HL-60 (cell line): ENCODE measurements at regions not wholly inside any gene's neighbourhood (a gene's known extent, or its start where the extent isn't known, plus 50 kb on each side); places are given as distances from the start of the nearest gene placed in this dataset.

Experiments used
- DNase-seq, 2 experiments: peaks; one replicate each; pipeline ENCODE4 v3.0.0-alpha.2; 2010 to 2020; ENCODE audit warnings: low read depth in 1 of 2, low spot score in 1 of 2
- H3K27ac ChIP-seq: fragments of 250-450 bp; sonication (Bioruptor Pico); replicated peaks from 2 replicates; pipeline ENCODE4 v1.5.1; 2020; ENCODE audit warnings: mild to moderate bottlenecking, moderate library complexity
- H3K27me3 ChIP-seq: fragments of 250-450 bp; sonication (Bioruptor Pico); 2 replicates; pipeline ENCODE4 v1.5.1; 2021; ENCODE audit warnings: mild to moderate bottlenecking, moderate library complexity; ENCODE audit not compliant: insufficient read depth, poor library complexity, severe bottlenecking
- H3K4me3 ChIP-seq: replicated peaks from 2 replicates; pipeline ENCODE4 v1.5.1; 2011; ENCODE audit warnings: mild to moderate bottlenecking, control low read depth, low read length; ENCODE audit not compliant: insufficient read depth
- CTCF ChIP-seq: IDR thresholded peaks from one replicate; pipeline ENCODE4 v1.5.1; 2011; ENCODE audit warnings: low read length, control low read depth, inconsistent platforms; ENCODE audit not compliant: insufficient read depth
- GABPA ChIP-seq: IDR thresholded peaks from 2 replicates; pipeline ENCODE4 v1.6.1; 2012; ENCODE audit warnings: low read depth
- POLR2AphosphoS5 ChIP-seq: IDR thresholded peaks from 2 replicates; pipeline ENCODE4 v1.6.1; 2012; ENCODE audit warnings: low read depth
- REST ChIP-seq: IDR thresholded peaks from 2 replicates; pipeline ENCODE4 v1.6.1; 2012; ENCODE audit warnings: low read depth; ENCODE audit not compliant: insufficient replicate concordance
- SPI1 ChIP-seq: IDR thresholded peaks from 2 replicates; pipeline ENCODE4 v1.6.1; 2012; ENCODE audit warnings: low read depth, mild to moderate bottlenecking, borderline replicate concordance

GRCh38 chr10:65602182-65602865, 1323.5 kb upstream of the LRRTM3 start:
- Histone ChIP-seq H3K27ac (no peak overlapping the region), H3K4me3 (no peak overlapping the region), H3K27me3 (no peaks in the 10 kb centered on the region)
- no peak for TF ChIP-seq GABPA
- no peak for TF ChIP-seq CTCF
- TF ChIP-seq REST = no peak
- TF ChIP-seq SPI1 = no peak
- no peak for TF ChIP-seq POLR2AphosphoS5
- no peak for DNase-seq

- H3K4me3 ChIP-seq = no peak overlapping the region
- DNase-seq = no peak
- TF ChIP-seq POLR2AphosphoS5 = no peak
- TF ChIP-seq REST = no peak
- no peak for TF ChIP-seq GABPA
- no peak for TF ChIP-seq SPI1
- H3K27me3 ChIP-seq = no peaks in the 10 kb centered on the region
- H3K27ac ChIP-seq = no peak overlapping the region
These were observed 1314.2 kb upstream of the LRRTM3 start for GRCh38 chr10:65611592-65611991.

- no peaks in the 10 kb centered on the region for H3K27me3 ChIP-seq
- no peak for DNase-seq
- H3K4me3 ChIP-seq = no peak overlapping the region
- no peak overlapping the region for H3K27ac ChIP-seq
- TF ChIP-seq SPI1 (no peak), GABPA (no peak), POLR2AphosphoS5 (no peak), CTCF (no peak), REST (no peak)
These were observed 1310.8 kb upstream of the LRRTM3 start for GRCh38 chr10:65614956-65615565.
